Suprapubic skin (tissue), 4 donors: ENCODE measurements at regions not wholly inside any gene's neighbourhood (a gene's known extent, or its start where the extent isn't known, plus 50 kb on each side); places are given as distances from the start of the nearest gene placed in this dataset.

Experiments used
- CTCF ChIP-seq, 2 donors: fragments of 200-600 bp in 1 of 2; fragments of 450-650 bp in 1 of 2; sonication (generic) in 1 of 2; IDR thresholded peaks; one replicate each; pipeline ENCODE4 v1.5.1; 2016 to 2019; ENCODE audit warnings: antibody characterized with exemption in 2 of 2, mild to moderate bottlenecking in 1 of 2, moderate library complexity in 1 of 2
- POLR2A ChIP-seq, 2 donors: fragments of 450-650 bp; IDR thresholded peaks; one replicate each; pipeline ENCODE4 v1.6.1; 2017; ENCODE audit warnings: antibody characterized with exemption in 2 of 2, mild to moderate bottlenecking in 2 of 2, moderate library complexity in 2 of 2
- POLR2AphosphoS5 ChIP-seq, 3 donors: sonication (generic); formaldehyde crosslinking; IDR thresholded peaks; one replicate each; pipeline ENCODE4 v1.6.1; 2017; ENCODE audit warnings: antibody characterized with exemption in 3 of 3

- no peak for TF ChIP-seq POLR2A (IDR thresholded peaks at IDR 0.05)
- no peak for TF ChIP-seq CTCF (IDR thresholded peaks at IDR 0.05)
- no peak for TF ChIP-seq POLR2AphosphoS5 (IDR thresholded peaks at IDR 0.05)
These were observed 192.6 kb upstream of the KIF2B start for GRCh38 chr17:53630115-53630514.
